GM23248 (cell line): ENCODE measurements at regions not wholly inside any gene's neighbourhood (a gene's known extent, or its start where the extent isn't known, plus 50 kb on each side); places are given as distances from the start of the nearest gene placed in this dataset.

Experiments
- EZH2 ChIP-seq: fragments of 200-600 bp; sonication (generic); IDR thresholded peaks from 2 replicates; pipeline ENCODE4 v1.6.1; 2018; ENCODE audit warnings: antibody characterized with exemption, mild to moderate bottlenecking; ENCODE audit not compliant: insufficient read depth, poor library complexity, severe bottlenecking
- EZH2phosphoT487 ChIP-seq: fragments of 200-600 bp; sonication (generic); IDR thresholded peaks from 2 replicates; pipeline ENCODE4 v1.6.1; 2018; ENCODE audit warnings: antibody characterized with exemption, moderate library complexity, mild to moderate bottlenecking, low read depth; ENCODE audit not compliant: insufficient read depth

DNA sequence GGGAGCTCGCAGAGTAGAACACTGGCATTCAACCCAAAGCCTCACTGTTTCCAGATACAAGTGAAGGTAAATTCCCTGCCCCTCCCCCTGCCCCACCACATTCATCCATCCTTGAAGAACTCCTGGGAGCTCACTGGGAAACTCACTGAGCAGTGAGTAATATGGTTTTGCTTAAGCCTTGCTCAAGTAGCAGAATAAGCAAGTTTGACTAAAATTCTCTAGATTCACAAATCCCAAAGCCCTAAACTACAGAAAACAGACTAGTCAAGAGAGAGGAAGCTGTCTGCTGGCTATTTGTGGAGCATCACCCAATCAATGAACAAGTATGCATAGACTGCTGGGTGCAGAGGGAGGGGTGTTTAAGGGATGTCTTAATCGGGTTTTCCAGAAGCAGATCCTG, 82.1 kb downstream of the UNC5CL start:
- TF ChIP-seq EZH2 (no peak), EZH2phosphoT487 (no peak)
